NCI-H345 treated with DMSO at 0.1 percent for 48 hours (cell line): ENCODE measurements at regions not wholly inside any gene's neighbourhood (a gene's known extent, or its start where the extent isn't known, plus 50 kb on each side); places are given as distances from the start of the nearest gene placed in this dataset.

Experiments used
- DNase-seq: peaks from one replicate; lab custom pipeline; 2025; ENCODE audit not compliant: unreplicated experiment; lab: John Stamatoyannopoulos, UW

GRCh38 chr5:82809420-82810143, 267.6 kb downstream of the TMEM167A start:
- no peak for DNase-seq

- DNase-seq, result no peak
These were observed 268.2 kb downstream of the TMEM167A start for GRCh38 chr5:82808960-82809359.

GRCh38 chr5:82807021-82807420, 270.2 kb downstream of the TMEM167A start:
- DNase-seq, result no peak

GRCh38 chr5:82806513-82806912, 270.7 kb downstream of the TMEM167A start:
- no peak for DNase-seq

GRCh38 chr5:82804155-82804690, 273.0 kb downstream of the TMEM167A start:
- DNase-seq, result no peak

GRCh38 chr5:82802954-82803353, 274.2 kb downstream of the TMEM167A start:
- no peak for DNase-seq

GRCh38 chr5:82800826-82801225, 276.4 kb downstream of the TMEM167A start:
- DNase-seq, result no peak

GRCh38 chr5:82799361-82800077, 277.7 kb downstream of the TMEM167A start:
- DNase-seq, result no peak

- no peak for DNase-seq
These were observed 278.5 kb downstream of the TMEM167A start for GRCh38 chr5:82798676-82799075.

GRCh38 chr5:82796643-82797416, 280.4 kb downstream of the TMEM167A start:
- no peak for DNase-seq

GRCh38 chr5:82794876-82795275, 282.3 kb downstream of the TMEM167A start:
- no peak for DNase-seq

GRCh38 chr5:82793808-82794419, 283.3 kb downstream of the TMEM167A start:
- DNase-seq, result no peak

- DNase-seq, result no peak
These were observed 285.1 kb downstream of the TMEM167A start for GRCh38 chr5:82792096-82792495.

GRCh38 chr5:82789095-82789494, 288.1 kb downstream of the TMEM167A start:
- no peak for DNase-seq

GRCh38 chr5:82786748-82787147, 290.4 kb downstream of the TMEM167A start:
- no peak for DNase-seq

GRCh38 chr5:82785882-82786509, 291.2 kb downstream of the TMEM167A start:
- no peak for DNase-seq

- no peak for DNase-seq
These were observed 291.7 kb downstream of the TMEM167A start for GRCh38 chr5:82785456-82785855.

- no peak for DNase-seq
These were observed 292.7 kb downstream of the TMEM167A start for GRCh38 chr5:82784521-82784920.

GRCh38 chr5:82777106-82777505, 300.1 kb downstream of the TMEM167A start:
- DNase-seq, result no peak

GRCh38 chr5:82772281-82772680, 304.9 kb downstream of the TMEM167A start:
- DNase-seq, result no peak

- no peak for DNase-seq
These were observed 311.0 kb downstream of the TMEM167A start for GRCh38 chr5:82766206-82766605.
